Right cardiac atrium (tissue), 5 donors: ENCODE measurements at regions not wholly inside any gene's neighbourhood (a gene's known extent, or its start where the extent isn't known, plus 50 kb on each side); places are given as distances from the start of the nearest gene placed in this dataset.

Experiments used
- ATAC-seq, 2 donors: fragments of 200-7000 bp; cut with Tn5 transposase; one replicate each; pipeline versions ENCODE4 v1.8.0 to v1.9.1; 2020; ENCODE audit warnings: moderate library complexity in 2 of 2, mild to moderate bottlenecking in 1 of 2
- DNase-seq, 3 donors: peaks; one replicate each; pipeline ENCODE4 v3.0.0-alpha.2; 2020
- H3K27ac ChIP-seq: one replicate; pipeline ENCODE4 v1.5.1; 2013; ENCODE audit warnings: mild to moderate bottlenecking, low read length, control low read depth, moderate library complexity
- H3K27me3 ChIP-seq: one replicate; pipeline ENCODE4 v1.6.1; 2013; ENCODE audit not compliant: control insufficient read depth, insufficient read depth
- H3K4me1 ChIP-seq: one replicate; pipeline ENCODE4 v1.6.1; 2013; ENCODE audit warnings: low read length; ENCODE audit not compliant: control insufficient read depth, insufficient read depth
- H3K4me3 ChIP-seq: one replicate; pipeline ENCODE4 v1.5.1; 2013; ENCODE audit warnings: low read length, control low read depth
- H3K9me3 ChIP-seq: one replicate; pipeline ENCODE4 v1.6.1; 2013; ENCODE audit warnings: low read length; ENCODE audit not compliant: control insufficient read depth
- WGBS: extraction: QIAGEN DNeasy Blood & Tissue Kit; methylation state at CpG from one replicate; pipeline ENCODE4 v1.1.7; 2013; 5-methylcytosine and 5-hydroxymethylcytosine counted together
- intact Hi-C, 4 donors: fragments of 100-400 bp; cut with DNase I; formaldehyde crosslinking; loops; one replicate each; pipeline versions ENCODE4 v1.11.0 to v1.14.0; 2022 to 2023
- donor health status: healthy with polysubstance abuse.
- donor health status: DM: no; HTN: yes; CAD: no.
- donor health status: DM: no; HTN: no; CAD: no.
- donor health status: DM: no; HTN: yes; CAD: no; lungs with severe emphysema.
- donor health status: DM: yes; HTN: yes; CAD: no.

- Histone ChIP-seq H3K27ac (no peak overlapping the region), H3K4me1 (peaks cover 18% of the 10 kb centered on the region)
- 64% methylated on average over 9 of the region's 9 CpGs for WGBS
Observed at GRCh38 chr1:232568906-232569553, 60.9 kb downstream of the SIPA1L2 start.

GRCh38 chr1:232568331-232568852 is 61.5 kb downstream of the SIPA1L2 start:
- ATAC-seq = no peak
- 76% methylated on average over 2 of the region's 2 CpGs for WGBS
- no peak for DNase-seq
- peaks cover 17% of the 10 kb centered on the region for H3K4me1 ChIP-seq
- H3K9me3 ChIP-seq = no peaks in the 10 kb centered on the region
- H3K4me3 ChIP-seq = no peak overlapping the region
- intact Hi-C loops = no loop called here
- H3K27ac ChIP-seq = peak overlapping the region; percentile 4
- no peaks in the 10 kb centered on the region for H3K27me3 ChIP-seq

More at GRCh38 chr1:232568906-232569553, 60.9 kb downstream of the SIPA1L2 start:
- intact Hi-C loops = no loop called here
- ATAC-seq = no peak
- Histone ChIP-seq H3K9me3 (no peaks in the 10 kb centered on the region), H3K27me3 (no peaks in the 10 kb centered on the region), H3K4me3 (no peak overlapping the region)
- DNase-seq = no peak

- 66% methylated on average over 1 of the region's 1 CpG for WGBS
- Histone ChIP-seq H3K27ac (no peak overlapping the region), H3K9me3 (no peaks in the 10 kb centered on the region), H3K27me3 (no peaks in the 10 kb centered on the region), H3K4me3 (no peak overlapping the region), H3K4me1 (peaks cover 24% of the 10 kb centered on the region)
- DNase-seq = no peak
- no peak for ATAC-seq
- intact Hi-C loops = no loop called here
Observed at GRCh38 chr1:232566093-232566492, 63.8 kb downstream of the SIPA1L2 start.

GRCh38 chr1:232562855-232563510 is 67.0 kb downstream of the SIPA1L2 start:
- H3K4me3 ChIP-seq = no peak overlapping the region
- H3K4me1 ChIP-seq = peaks cover 18% of the 10 kb centered on the region
- H3K27me3 ChIP-seq = no peaks in the 10 kb centered on the region
- no peaks in the 10 kb centered on the region for H3K9me3 ChIP-seq
- ATAC-seq (no peak), DNase-seq (no peak)
- no peak overlapping the region for H3K27ac ChIP-seq
- intact Hi-C loops = no loop called here
- 92% methylated on average over 3 of the region's 3 CpGs for WGBS

DNA sequence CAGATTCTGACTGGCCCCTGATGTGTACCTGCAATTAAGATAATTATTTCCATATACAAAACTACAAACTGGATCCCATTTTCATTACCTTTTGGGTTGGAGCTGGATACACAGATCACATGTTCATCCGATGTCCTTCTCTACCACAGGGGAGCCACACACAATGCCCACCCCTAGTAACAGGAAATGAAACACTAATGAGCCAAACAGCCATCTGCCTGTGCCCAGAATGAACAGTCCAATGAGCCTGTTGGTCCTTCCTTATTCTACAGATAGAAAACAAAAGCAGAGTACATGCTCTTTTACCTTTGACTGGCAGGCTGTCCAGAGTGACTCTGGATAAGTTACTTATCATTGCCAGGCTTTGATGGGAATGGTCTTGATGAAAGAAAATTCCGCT is 68.6 kb downstream of the SIPA1L2 start:
- ATAC-seq (no peak), DNase-seq (no peak)
- Histone ChIP-seq H3K4me3 (no peak overlapping the region), H3K9me3 (no peaks in the 10 kb centered on the region), H3K4me1 (peaks cover 14% of the 10 kb centered on the region), H3K27me3 (no peaks in the 10 kb centered on the region), H3K27ac (no peak overlapping the region)
- 89% methylated on average over 2 of the region's 2 CpGs for WGBS
- intact Hi-C loops = no loop called here

GRCh38 chr1:232560940-232561339 is 69.0 kb downstream of the SIPA1L2 start:
- DNase-seq (no peak), ATAC-seq (no peak)
- Histone ChIP-seq H3K9me3 (no peaks in the 10 kb centered on the region), H3K4me3 (no peak overlapping the region), H3K27me3 (no peaks in the 10 kb centered on the region), H3K4me1 (peaks cover 14% of the 10 kb centered on the region), H3K27ac (no peak overlapping the region)
- intact Hi-C loops = no loop called here
- 88% methylated on average over 5 of the region's 5 CpGs for WGBS

GRCh38 chr1:232558954-232559353 is 71.0 kb downstream of the SIPA1L2 start:
- H3K9me3 ChIP-seq = no peaks in the 10 kb centered on the region
- DNase-seq (no peak), ATAC-seq (no peak)
- H3K4me3 ChIP-seq = no peak overlapping the region
- 23% methylated on average over 1 of the region's 1 CpG for WGBS
- H3K4me1 ChIP-seq = peaks cover 14% of the 10 kb centered on the region
- no peak overlapping the region for H3K27ac ChIP-seq
- H3K27me3 ChIP-seq = no peaks in the 10 kb centered on the region
- intact Hi-C loops = loop anchor here in 2 of 4 donors (10.0 kb wide), 1 partner anchor 66 kb away; no protein-coding TSS in a partner anchor

GRCh38 chr1:232557502-232558191 is 72.3 kb downstream of the SIPA1L2 start:
- H3K4me1 ChIP-seq = peaks cover 17% of the 10 kb centered on the region
- DNase-seq (no peak), ATAC-seq (no peak)
- H3K27ac ChIP-seq = peak overlapping the region; percentile 5
- H3K27me3 ChIP-seq = no peaks in the 10 kb centered on the region
- intact Hi-C loops = loop anchor here in 2 of 4 donors (10.0 kb wide), 1 partner anchor 67 kb away; no protein-coding TSS in a partner anchor
- no peak overlapping the region for H3K4me3 ChIP-seq
- 68% methylated on average over 3 of the region's 3 CpGs for WGBS
- no peaks in the 10 kb centered on the region for H3K9me3 ChIP-seq

DNA sequence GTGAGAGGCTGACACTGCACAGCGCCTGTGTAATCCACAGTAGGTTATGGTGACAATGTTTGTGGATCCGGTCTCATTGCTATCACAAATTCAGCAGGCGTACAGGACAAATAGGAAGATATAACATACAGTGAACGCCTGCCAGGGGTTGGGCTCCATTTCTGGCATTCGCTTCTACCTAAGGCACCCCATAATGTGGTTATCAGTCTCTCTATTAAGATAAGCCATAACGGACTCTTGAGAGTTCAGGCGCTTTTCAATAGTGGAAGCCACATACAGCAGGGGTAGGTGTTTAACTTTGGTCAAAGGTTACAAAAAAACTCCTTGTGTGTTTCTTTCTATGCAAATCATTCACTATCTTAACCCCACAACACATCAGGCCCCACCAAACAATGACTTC is 72.8 kb downstream of the SIPA1L2 start:
- H3K4me3 ChIP-seq = no peak overlapping the region
- intact Hi-C loops = loop anchor here in 2 of 4 donors (10.0 kb wide), 1 partner anchor 68 kb away; no protein-coding TSS in a partner anchor
- H3K9me3 ChIP-seq = no peaks in the 10 kb centered on the region
- ATAC-seq = no peak
- no peak for DNase-seq
- whole genome bisulfite sequencing = 74% methylated on average over 7 of the region's 7 CpGs
- H3K27me3 ChIP-seq = no peaks in the 10 kb centered on the region
- peaks cover 17% of the 10 kb centered on the region for H3K4me1 ChIP-seq
- H3K27ac ChIP-seq = peak overlapping the region; percentile 14

DNA sequence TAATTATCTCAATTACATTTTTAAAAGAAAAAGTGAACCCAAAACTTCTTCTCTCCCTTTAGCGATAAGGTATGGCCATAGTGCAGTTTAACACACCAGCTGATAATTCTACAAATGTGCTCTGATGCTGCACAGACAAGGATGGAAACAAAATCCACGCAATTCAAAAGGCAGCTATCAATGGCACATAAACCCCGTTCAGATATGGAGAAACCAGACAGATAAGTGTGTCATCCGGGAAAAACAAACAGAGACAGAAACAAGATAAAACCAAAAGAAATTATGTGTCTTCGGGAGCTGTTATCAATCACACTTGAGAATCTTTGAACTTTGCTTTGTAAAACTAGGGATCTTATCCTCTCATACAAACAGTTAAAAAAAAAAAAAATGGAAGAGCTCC is 73.6 kb downstream of the SIPA1L2 start:
- Histone ChIP-seq H3K4me3 (no peak overlapping the region), H3K9me3 (no peaks in the 10 kb centered on the region), H3K27ac (no peak overlapping the region), H3K27me3 (no peaks in the 10 kb centered on the region), H3K4me1 (peaks cover 11% of the 10 kb centered on the region)
- ATAC-seq (no peak), DNase-seq (no peak)
- intact Hi-C loops = loop anchor here in 2 of 4 donors (10.0 kb wide), 1 partner anchor 68 kb away; no protein-coding TSS in a partner anchor
- WGBS = 52% methylated on average over 5 of the region's 5 CpGs
